ENCODE measurements at regions not wholly inside any gene's neighbourhood (a gene's known extent, or its start where the extent isn't known, plus 50 kb on each side); places are given as distances from the start of the nearest gene placed in this dataset.

DNA sequence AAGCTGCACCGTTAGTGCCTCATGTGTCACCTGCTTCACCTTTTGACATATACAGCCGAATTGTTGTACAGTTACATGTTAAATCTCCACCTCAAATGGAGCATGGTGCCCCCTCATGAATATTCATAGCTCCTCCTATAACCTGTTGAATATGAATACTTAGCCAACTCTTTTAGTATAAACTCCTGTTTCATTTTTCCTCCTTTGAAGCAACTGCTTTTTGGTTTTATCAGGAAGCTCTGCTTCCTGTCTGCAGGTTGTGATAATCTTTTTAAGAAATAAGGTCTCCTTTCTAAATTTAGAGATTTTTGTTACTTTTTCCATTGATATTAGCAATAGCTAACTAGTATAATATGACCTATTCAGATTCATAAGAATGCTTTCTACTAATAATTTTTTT lies 1429.2 kb upstream of the AGA start:
- DNase-seq (ENCODE audit: low read depth): no peak
- TF ChIP-seq CTCF (IDR thresholded peaks at IDR 0.05; ENCODE audit: control insufficient read depth, insufficient read depth, low read depth, low read length, missing control alignments): no peak
- no peak overlapping the region for H3K4me3 ChIP-seq (ENCODE audit: control insufficient read depth, low read depth, low read length)

DNA sequence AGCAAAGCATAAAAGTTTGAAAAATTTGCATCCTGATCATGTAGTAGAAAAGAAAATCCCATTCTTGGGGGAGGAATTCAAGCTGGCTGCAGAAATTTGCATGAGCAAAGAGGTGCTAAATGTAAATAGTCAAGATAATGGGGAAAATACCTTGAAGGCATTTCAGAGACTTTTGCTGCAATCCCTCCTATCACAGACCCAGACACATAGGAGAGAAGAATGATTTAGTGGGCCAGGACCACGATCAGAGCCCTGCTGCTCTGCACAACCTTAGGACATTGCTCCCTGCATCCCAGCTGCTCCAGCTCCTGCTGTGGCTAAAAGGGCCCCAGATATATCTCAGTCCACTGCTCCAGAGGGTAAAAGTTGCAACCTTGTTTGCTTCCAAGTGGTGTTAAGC lies 1439.7 kb upstream of the AGA start:
- TF ChIP-seq CTCF (IDR thresholded peaks at IDR 0.05; ENCODE audit: control insufficient read depth, insufficient read depth, low read depth, low read length, missing control alignments): no peak
- no peak for DNase-seq (ENCODE audit: low read depth)
- H3K4me3 ChIP-seq (ENCODE audit: control insufficient read depth, low read depth, low read length): no peak overlapping the region

DNA sequence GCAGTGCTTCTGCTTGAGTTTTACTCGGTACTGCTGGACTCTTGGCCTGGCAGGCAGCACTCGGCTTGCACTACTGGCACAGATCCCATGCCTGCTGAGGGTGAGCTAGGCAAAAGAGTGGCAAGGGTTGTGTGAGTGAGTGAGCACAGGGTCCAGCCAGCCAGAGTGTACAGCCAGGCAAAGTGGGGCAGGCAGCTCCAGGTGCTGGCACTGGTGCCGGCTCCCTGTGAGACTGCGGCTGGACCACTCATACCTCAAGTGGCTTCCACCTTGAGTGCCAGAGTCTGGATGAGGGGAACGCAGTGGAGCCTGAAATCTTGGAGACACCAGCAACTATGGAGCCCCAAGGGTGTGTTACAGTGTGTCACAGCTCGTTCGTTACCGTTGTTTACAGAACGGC lies 1451.9 kb upstream of the AGA start:
- H3K4me3 ChIP-seq (ENCODE audit: control insufficient read depth, low read depth, low read length): no peak overlapping the region
- DNase-seq (ENCODE audit: low read depth): no peak
- TF ChIP-seq CTCF (IDR thresholded peaks at IDR 0.05; ENCODE audit: control insufficient read depth, insufficient read depth, low read depth, low read length, missing control alignments): no peak

DNA sequence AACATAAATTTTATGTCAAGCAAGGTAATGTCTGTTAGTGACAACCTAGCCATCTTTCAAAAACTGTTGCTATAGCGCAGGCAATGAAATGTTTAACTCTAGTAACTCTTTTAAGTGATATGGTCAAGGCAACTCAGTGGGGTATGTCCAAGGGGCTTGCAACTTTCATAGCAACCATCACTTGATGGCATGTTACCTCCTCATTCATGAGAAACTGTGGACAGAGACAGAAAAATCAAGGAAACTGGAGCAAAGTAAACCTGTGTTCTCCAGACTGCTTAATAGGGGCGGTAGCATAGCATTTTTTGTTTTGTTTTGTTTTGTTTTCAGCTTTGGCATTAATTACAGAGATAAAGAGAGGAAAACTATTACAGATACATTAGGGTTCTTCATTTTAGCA lies 1456.8 kb upstream of the AGA start:
- H3K4me3 ChIP-seq (ENCODE audit: control insufficient read depth, low read depth, low read length): no peak overlapping the region
- TF ChIP-seq CTCF (IDR thresholded peaks at IDR 0.05; ENCODE audit: control insufficient read depth, insufficient read depth, low read depth, low read length, missing control alignments): no peak

DNA sequence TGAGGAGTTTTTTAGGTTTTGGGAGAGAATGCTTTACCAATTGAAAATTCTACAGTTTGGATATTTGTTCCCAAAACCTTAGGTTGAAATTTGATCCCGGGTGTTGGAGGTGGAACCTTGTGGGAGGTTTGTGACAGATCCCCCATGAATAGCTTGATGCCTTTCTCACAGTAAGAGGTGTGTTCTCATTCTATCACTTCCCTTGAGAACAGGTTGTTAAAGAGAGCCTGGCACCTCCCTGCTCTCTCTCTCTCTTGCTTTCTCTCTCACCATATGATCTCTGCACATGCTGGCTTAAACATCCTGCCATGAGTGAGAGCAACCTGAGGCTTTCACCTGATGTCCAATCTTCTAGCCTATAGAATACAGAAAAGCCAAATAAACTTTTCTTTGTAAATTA lies 1475.5 kb upstream of the AGA start:
- H3K4me3 ChIP-seq (ENCODE audit: control insufficient read depth, low read depth, low read length): no peak overlapping the region
- TF ChIP-seq CTCF (IDR thresholded peaks at IDR 0.05; ENCODE audit: control insufficient read depth, insufficient read depth, low read depth, low read length, missing control alignments): no peak
- no peak for DNase-seq (ENCODE audit: low read depth)

More for the DNA sequence above, 1456.8 kb upstream of the AGA start:
- no peak for DNase-seq (ENCODE audit: low read depth)

DNA sequence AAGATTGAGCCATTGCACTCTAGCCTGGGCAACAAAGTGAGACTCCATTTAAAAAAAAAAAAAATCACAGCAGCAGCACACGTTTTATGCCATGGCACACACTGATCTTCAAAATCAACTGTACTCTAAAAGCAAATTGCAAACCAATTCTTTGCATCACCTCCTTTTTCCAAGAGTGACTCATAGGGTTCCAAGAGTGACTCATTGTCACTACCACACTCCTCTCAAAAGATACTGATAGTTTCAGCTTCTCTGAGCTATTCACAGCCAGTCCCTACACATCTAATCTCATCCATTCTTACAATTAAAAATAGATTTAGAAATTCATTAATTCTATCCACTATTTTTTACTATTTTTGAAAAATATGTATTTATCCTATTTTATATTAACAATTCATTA lies 1494.9 kb upstream of the AGA start:
- DNase-seq (ENCODE audit: low read depth): no peak
- TF ChIP-seq CTCF (IDR thresholded peaks at IDR 0.05; ENCODE audit: control insufficient read depth, insufficient read depth, low read depth, low read length, missing control alignments): no peak
- no peak overlapping the region for H3K4me3 ChIP-seq (ENCODE audit: control insufficient read depth, low read depth, low read length)

- H3K4me3 ChIP-seq (ENCODE audit: control insufficient read depth, low read depth, low read length): no peak overlapping the region
- no peak for DNase-seq (ENCODE audit: low read depth)
- TF ChIP-seq CTCF (IDR thresholded peaks at IDR 0.05; ENCODE audit: control insufficient read depth, insufficient read depth, low read depth, low read length, missing control alignments): no peak
These were observed 1499.7 kb upstream of the AGA start for GRCh38 chr4:178941975-178942374.

Data from AG09309 (cell line).